Glutamatergic neuron (in vitro differentiated cells): ENCODE measurements at regions not wholly inside any gene's neighbourhood (a gene's known extent, or its start where the extent isn't known, plus 50 kb on each side); places are given as distances from the start of the nearest gene placed in this dataset.
A peak's percentile ranks its signal among the peaks of the same experiment; 100 is the strongest.

Source experiments
- DNase-seq: peaks from one replicate; pipeline ENCODE4 v3.0.0; 2022
- H3K27ac Mint-ChIP-seq: one replicate; pipeline ENCODE4 v1.8.0; 2020; ENCODE audit warnings: mild to moderate bottlenecking, mixed read lengths, inconsistent platforms; ENCODE audit not compliant: unreplicated experiment
- H3K27me3 Mint-ChIP-seq: one replicate; pipeline ENCODE4 v1.8.0; 2020; ENCODE audit warnings: mild to moderate bottlenecking, moderate library complexity, mixed read lengths, inconsistent platforms; ENCODE audit not compliant: unreplicated experiment
- H3K36me3 Mint-ChIP-seq: one replicate; pipeline ENCODE4 v1.8.0; 2020; ENCODE audit warnings: mild to moderate bottlenecking, mixed read lengths, inconsistent platforms; ENCODE audit not compliant: unreplicated experiment
- H3K4me1 Mint-ChIP-seq: one replicate; pipeline ENCODE4 v1.8.0; 2020; ENCODE audit warnings: mild to moderate bottlenecking, low read depth, mixed read lengths, inconsistent platforms; ENCODE audit not compliant: unreplicated experiment
- H3K4me3 Mint-ChIP-seq: one replicate; pipeline ENCODE4 v1.8.0; 2020; ENCODE audit warnings: mild to moderate bottlenecking, mixed read lengths, inconsistent platforms; ENCODE audit not compliant: unreplicated experiment
- H3K9me3 Mint-ChIP-seq: one replicate; pipeline ENCODE4 v1.8.0; 2020; ENCODE audit warnings: mild to moderate bottlenecking, moderate library complexity, mixed read lengths, inconsistent platforms; ENCODE audit not compliant: unreplicated experiment
- CTCF ChIP-seq: fragments of 200-600 bp; sonication (generic); IDR thresholded peaks from one replicate; pipeline ENCODE4 v1.5.0; 2021; ENCODE audit not compliant: partially characterized antibody, unreplicated experiment

- Mint-ChIP-seq H3K36me3 (no peaks in the 10 kb centered on the region), H3K4me1 (peaks cover 42% of the 10 kb centered on the region), H3K27ac (peak overlapping the region; percentile 93), H3K4me3 (peak overlapping the region; percentile 74), H3K27me3 (peaks cover 14% of the 10 kb centered on the region), H3K9me3 (peaks cover 11% of the 10 kb centered on the region)
- no peak for TF ChIP-seq CTCF
- DNase-seq: no peak
Measured at GRCh38 chr1:29754573-29755375, 518.5 kb downstream of the PTPRU start.

DNA sequence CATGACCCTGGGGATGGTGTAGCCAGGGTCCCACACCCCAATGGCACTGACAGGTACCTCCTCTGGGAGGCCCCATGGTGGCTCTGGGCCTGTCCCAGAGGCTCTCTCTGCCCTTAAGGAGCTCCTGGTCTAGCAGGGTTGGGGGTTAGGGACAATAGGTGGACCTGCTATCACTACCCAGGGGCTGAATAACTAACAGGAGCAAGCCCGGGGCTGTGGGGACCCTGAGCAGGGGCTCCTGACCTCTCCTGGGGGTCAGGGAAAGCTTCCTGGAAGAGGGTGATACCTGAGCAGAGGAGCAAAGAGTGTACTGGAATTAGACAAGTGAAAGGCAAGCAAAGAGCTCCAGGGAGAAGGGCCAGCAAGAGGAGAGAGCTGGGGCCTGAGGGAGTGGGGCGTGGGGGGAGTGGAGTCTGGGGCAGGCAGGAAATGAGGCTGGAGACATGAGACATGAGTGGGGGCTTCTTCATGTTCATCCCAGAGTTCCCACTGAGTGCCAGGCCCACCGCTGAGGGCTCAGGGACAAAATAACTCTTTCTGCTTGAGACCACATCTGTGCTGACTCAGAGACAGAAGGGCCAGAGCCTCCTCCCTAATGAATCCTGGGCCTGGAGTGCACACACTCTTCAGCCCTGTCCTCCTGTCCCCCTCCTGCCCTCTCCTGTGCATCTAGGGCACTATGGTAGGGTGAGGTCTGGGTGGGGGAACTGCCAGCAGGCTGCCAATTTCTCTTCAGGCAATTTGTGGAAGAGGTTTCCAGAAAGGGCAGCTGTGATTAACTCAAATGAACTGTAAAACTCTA is 517.6 kb downstream of the PTPRU start:
- peaks cover 11% of the 10 kb centered on the region for H3K27me3 Mint-ChIP-seq
- H3K4me1 Mint-ChIP-seq: peaks cover 49% of the 10 kb centered on the region
- peaks cover 11% of the 10 kb centered on the region for H3K9me3 Mint-ChIP-seq
- H3K36me3 Mint-ChIP-seq: no peaks in the 10 kb centered on the region
- DNase-seq: peak; percentile 35
- TF ChIP-seq CTCF: no peak
- peak overlapping the region; percentile 93 for H3K27ac Mint-ChIP-seq
- peak overlapping the region; percentile 12 for H3K4me3 Mint-ChIP-seq

DNA sequence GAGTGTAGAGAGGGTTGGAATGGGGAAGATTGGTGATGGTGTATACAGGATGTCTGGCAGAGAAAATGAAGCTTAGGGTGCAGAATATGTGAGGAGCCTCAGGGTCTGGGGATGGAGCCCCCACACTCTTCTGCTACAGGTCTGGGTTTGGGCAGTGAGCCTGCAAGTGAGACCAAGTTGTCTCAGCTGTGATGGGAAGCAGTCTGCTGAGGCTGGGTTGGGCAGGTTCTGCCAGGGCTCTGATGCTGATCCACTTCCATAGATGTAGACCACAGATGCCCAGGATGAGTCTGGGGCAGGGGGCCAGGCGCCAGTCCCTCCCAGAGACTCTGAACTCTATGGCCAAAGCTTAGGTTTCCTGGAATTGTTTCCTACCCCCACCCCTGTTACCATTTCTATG is 516.9 kb downstream of the PTPRU start:
- Mint-ChIP-seq H3K27me3 (peaks cover 11% of the 10 kb centered on the region), H3K4me1 (peaks cover 48% of the 10 kb centered on the region), H3K27ac (no peak overlapping the region), H3K36me3 (no peaks in the 10 kb centered on the region), H3K4me3 (no peak overlapping the region), H3K9me3 (peaks cover 11% of the 10 kb centered on the region)
- DNase-seq: no peak
- no peak for TF ChIP-seq CTCF

DNA sequence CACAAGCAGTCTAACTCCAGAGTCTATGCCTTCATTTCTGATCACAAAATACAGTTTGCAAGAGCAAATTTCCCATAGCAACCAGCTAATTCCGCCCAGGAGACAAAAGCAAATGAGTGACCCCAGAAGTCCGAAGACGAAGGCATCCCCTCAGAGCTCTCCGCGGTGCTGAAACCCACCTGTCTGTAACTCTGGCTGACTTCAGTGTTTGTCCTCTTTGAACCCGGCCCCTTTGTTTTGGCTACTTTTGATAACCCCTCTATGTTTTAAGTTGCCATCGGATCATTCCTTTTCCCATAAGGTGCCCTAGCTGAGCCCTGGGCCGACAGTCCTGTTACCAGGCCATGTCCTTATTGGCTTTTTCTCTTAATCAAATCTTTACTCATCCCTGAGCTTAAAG is 515.8 kb downstream of the PTPRU start:
- no peak overlapping the region for H3K4me3 Mint-ChIP-seq
- H3K27me3 Mint-ChIP-seq: peaks cover 9% of the 10 kb centered on the region
- peaks cover 47% of the 10 kb centered on the region for H3K4me1 Mint-ChIP-seq
- no peak for TF ChIP-seq CTCF
- DNase-seq: no peak
- H3K27ac Mint-ChIP-seq: no peak overlapping the region
- no peaks in the 10 kb centered on the region for H3K36me3 Mint-ChIP-seq
- peaks cover 11% of the 10 kb centered on the region for H3K9me3 Mint-ChIP-seq
